ENCODE measurements at regions not wholly inside any gene's neighbourhood (a gene's known extent, or its start where the extent isn't known, plus 50 kb on each side); places are given as distances from the start of the nearest gene placed in this dataset.

- TF ChIP-seq POLR2A (IDR thresholded peaks at IDR 0.05) (no peak), CTCF (IDR thresholded peaks at IDR 0.05) (no peak), POLR2AphosphoS5 (IDR thresholded peaks at IDR 0.05) (no peak)
Observed at GRCh38 chr7:54921116-54921515, 97.7 kb upstream of the EGFR start.

All from suprapubic skin (tissue), 4 donors.